Left renal pelvis (tissue), 4 donors: ENCODE measurements at regions not wholly inside any gene's neighbourhood (a gene's known extent, or its start where the extent isn't known, plus 50 kb on each side); places are given as distances from the start of the nearest gene placed in this dataset.

Source experiments
- DNase-seq, 4 donors: peaks; one replicate each; pipeline ENCODE4 v3.0.0-alpha.2; 2013; ENCODE audit warnings: low read depth in 4 of 4, low spot score in 3 of 4

DNA sequence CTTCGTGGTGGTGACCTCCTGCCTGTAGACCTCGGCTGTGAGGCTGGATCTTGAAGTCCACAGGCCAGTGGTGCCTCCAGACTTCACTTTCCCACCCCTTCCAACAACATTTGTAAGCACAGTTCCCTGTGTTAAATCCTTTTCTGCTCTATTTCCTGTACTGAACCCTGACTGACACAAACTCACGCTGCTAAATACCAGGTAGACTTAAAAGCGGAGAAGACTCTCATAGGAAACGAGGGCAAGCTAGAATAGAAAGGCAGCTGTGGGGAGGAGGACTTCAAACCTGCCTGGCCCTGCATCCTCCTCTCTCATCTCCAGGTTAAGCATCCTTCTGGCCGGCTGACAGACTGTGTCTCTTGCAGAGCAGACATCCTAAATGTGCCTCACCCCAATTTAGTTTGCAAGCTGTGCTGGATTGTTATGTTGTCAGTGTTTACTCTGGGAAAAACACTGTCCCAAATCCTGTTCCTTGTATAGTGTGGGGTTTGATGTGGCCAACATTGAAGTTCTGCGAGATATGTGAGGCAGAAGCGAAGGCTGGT lies 58.5 kb upstream of the LARS2 start:
- no peak for DNase-seq

DNA sequence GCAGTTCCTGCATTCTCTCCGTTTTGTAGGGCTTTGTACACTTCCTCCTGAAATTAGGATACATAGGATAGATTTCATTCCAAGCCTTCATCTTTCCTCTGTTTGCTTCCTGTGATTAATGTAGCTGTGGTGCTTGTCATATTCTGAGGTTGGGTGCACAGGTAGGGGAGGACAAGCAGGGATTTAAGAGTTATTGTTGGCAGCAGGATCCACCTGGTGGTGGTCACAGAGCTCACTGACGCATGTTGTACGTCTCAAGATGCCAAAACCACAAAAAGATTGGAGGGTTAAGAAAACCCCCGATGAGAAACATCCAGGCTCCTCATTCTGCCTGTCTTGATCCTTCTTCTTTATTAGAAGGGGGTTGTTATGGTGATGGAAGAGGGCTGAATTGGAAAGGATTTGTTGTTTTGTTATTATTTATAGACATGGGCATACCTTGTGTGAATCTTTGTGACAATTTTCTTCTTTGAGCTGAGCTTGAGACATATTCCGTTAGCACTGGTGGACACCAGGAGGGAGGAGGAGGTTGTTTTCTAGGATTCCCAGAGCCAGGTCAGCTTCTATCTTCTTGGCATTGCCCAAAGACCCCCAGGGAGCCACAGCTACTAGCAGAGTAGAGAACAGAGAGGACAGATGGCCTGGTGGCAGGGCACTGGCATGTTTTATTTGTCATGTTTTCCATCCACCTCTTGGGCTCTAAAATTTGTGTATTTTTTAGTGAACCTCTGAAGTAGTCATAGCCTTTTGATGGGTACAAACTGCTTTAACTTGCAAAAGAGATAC lies 57.7 kb upstream of the LARS2 start:
- DNase-seq: no peak

DNA sequence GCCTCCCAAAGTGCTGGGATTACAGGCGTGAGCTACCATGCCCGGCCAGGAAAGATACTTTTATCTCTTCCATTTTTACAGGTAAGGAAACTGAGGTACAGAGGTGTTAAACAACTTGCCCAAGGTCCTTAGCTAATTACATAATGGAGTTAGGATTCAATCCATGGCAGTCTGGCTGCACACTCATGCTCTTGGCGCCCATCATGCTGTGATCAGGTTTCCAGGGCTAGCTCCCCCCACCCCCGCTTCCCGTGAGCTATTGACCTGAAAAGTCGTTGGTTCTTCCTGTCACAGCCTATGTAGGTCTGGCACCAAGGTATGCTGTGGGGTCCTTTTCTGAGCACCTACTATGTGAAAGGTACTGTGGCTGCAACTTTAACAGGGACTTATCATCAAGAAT lies 55.9 kb upstream of the LARS2 start:
- no peak for DNase-seq

DNA sequence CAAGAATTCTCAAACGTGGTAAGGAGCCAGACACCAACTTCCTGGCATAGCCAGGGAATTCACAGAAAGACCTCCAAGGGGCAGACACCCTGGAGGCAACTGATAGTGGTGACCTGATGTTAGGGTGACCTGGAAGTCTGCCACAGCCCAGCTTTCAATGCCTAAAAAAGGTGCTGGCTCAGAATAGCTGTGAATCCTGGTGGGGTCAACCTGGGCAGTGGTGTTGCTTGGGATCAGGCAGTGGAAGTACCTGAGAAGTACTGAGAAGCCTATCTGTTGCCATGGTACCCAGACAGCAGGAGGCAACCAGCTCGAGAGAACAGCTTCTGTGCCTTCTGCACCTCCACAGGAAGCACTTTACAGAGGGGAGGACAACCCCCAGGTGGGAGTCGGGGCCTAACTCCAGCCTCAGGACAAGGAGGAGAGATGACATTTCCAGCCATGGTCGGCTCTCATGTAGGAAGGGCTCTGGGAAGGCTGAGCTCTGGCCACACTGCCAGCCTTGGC lies 55.4 kb upstream of the LARS2 start:
- no peak for DNase-seq

DNA sequence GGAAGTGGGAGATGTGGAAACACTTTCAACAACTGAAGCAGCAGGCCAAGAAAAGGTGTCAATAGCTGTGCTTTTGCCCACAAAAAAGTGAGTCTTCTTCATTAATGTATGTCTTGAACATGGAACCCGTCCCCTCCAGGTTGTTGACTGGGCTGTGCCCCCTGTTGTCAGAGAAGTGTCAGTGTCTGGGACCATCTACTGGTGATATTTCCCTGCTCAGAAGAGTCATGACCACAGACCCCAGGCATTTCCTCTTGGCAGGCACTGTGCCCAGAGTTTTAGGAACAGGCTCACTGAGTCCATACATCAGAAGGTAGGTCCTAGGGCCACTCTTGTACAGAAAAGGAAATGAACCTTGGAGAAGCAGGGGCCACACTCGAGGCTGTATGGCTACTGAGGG lies 54.8 kb upstream of the LARS2 start:
- DNase-seq: no peak

DNA sequence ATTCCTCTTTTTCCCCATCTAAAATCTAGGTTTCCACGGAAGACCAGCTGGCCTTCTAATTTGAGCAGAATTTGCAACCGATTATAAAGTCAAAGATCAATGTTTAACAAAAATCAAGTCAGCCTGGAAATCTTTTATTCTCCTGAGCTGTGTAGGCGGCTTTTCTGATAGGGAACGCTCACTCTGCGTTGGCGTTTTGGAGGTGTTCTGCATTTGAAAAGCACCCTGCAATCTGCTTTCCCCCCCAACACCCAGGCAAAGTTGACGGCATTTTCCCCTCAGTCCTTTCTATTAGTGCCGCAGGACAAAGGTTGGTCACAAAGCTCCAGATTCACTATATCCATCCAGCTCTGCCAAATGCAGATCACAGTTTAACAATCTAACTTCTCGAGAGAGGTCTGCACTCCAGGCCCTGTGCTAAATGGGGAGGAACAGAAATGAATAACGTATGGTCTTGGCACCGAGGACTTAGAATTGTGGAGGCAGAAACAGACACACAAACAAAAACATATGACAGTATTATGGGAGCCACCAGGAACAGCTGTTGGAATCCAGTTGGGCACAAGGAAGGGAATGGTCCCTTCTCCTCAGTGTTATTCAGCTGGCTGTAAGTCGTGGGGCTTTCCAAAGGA lies 50.4 kb upstream of the LARS2 start:
- peak in 1 of 4 donors; percentile 2 for DNase-seq
